Parathyroid adenoma (tissue), 2 donors: ENCODE measurements at regions not wholly inside any gene's neighbourhood (a gene's known extent, or its start where the extent isn't known, plus 50 kb on each side); places are given as distances from the start of the nearest gene placed in this dataset.

Experiments
- H2AFZ ChIP-seq: fragments of 300-600 bp; sonication (generic); one replicate; pipeline ENCODE4 v1.7.0; 2017; ENCODE audit warnings: antibody characterized with exemption, mild to moderate bottlenecking
- H3K27ac ChIP-seq: fragments of 300-600 bp; sonication (generic); one replicate; pipeline ENCODE4 v1.7.0; 2017
- H3K27me3 ChIP-seq: fragments of 300-600 bp; sonication (generic); one replicate; pipeline ENCODE4 v1.7.0; 2017; ENCODE audit warnings: low read length; ENCODE audit not compliant: control insufficient read depth, insufficient read depth
- H3K36me3 ChIP-seq: fragments of 300-600 bp; sonication (generic); one replicate; pipeline ENCODE4 v1.7.0; 2017; ENCODE audit warnings: low read length; ENCODE audit not compliant: control insufficient read depth, insufficient read depth
- H3K4me1 ChIP-seq: fragments of 300-600 bp; sonication (generic); one replicate; pipeline ENCODE4 v1.7.0; 2017; ENCODE audit warnings: control low read depth
- H3K4me2 ChIP-seq: fragments of 300-600 bp; sonication (generic); one replicate; pipeline ENCODE4 v1.7.0; 2017; ENCODE audit warnings: low read length
- H3K4me3 ChIP-seq: fragments of 300-600 bp; sonication (generic); one replicate; pipeline ENCODE4 v1.7.0; 2017; ENCODE audit warnings: low read depth, low read length
- H3K79me2 ChIP-seq: fragments of 300-600 bp; sonication (generic); one replicate; pipeline ENCODE4 v1.7.0; 2017; ENCODE audit warnings: control low read depth
- H3K9ac ChIP-seq: fragments of 300-600 bp; sonication (generic); one replicate; pipeline ENCODE4 v1.7.0; 2017; ENCODE audit warnings: mild to moderate bottlenecking
- H3K9me3 ChIP-seq: fragments of 300-600 bp; sonication (generic); one replicate; pipeline ENCODE4 v1.7.0; 2017; ENCODE audit warnings: low read length; ENCODE audit not compliant: control insufficient read depth
- TF ChIP-seq, protein P1 (sequence below): fragments of 300-600 bp; sonication (generic); IDR thresholded peaks from one replicate; pipeline ENCODE4 v1.7.0; 2017; ENCODE audit warnings: antibody characterized with exemption, mild to moderate bottlenecking
- donor health status: primary hyperparathyroidism.

DNA sequence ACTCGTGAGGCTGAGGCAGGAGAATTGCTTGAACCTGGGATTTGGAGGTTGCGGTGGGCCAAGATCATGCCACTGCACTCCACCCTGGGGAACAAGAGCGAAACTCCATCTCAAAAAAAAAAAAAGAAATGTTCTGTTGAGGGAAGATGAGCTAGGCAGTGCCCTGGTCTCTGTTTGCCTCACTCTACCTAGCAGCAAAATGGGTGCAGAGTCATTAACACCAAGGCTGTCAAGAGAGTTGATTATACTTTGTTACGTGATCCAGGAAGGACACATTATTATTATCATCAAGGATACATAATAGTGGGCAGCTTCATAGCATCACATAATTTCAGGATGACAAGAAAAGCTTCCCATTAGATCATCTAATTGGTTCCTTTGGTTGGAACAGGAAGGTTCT is 84.3 kb upstream of the MAP1LC3B2 start:
- Histone ChIP-seq H3K9ac (no peak overlapping the region), H3K4me1 (no peaks in the 10 kb centered on the region), H3K27ac (no peak overlapping the region), H2AFZ (no peak overlapping the region), H3K4me2 (no peak overlapping the region), H3K79me2 (no peaks in the 10 kb centered on the region), H3K27me3 (no peaks in the 10 kb centered on the region), H3K9me3 (no peaks in the 10 kb centered on the region), H3K36me3 (no peaks in the 10 kb centered on the region), H3K4me3 (no peak overlapping the region)
- TF ChIP-seq, protein P1, sequence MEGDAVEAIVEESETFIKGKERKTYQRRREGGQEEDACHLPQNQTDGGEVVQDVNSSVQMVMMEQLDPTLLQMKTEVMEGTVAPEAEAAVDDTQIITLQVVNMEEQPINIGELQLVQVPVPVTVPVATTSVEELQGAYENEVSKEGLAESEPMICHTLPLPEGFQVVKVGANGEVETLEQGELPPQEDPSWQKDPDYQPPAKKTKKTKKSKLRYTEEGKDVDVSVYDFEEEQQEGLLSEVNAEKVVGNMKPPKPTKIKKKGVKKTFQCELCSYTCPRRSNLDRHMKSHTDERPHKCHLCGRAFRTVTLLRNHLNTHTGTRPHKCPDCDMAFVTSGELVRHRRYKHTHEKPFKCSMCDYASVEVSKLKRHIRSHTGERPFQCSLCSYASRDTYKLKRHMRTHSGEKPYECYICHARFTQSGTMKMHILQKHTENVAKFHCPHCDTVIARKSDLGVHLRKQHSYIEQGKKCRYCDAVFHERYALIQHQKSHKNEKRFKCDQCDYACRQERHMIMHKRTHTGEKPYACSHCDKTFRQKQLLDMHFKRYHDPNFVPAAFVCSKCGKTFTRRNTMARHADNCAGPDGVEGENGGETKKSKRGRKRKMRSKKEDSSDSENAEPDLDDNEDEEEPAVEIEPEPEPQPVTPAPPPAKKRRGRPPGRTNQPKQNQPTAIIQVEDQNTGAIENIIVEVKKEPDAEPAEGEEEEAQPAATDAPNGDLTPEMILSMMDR: no peak

- no peak overlapping the region for H3K27ac ChIP-seq
- no peaks in the 10 kb centered on the region for H3K36me3 ChIP-seq
- no peaks in the 10 kb centered on the region for H3K79me2 ChIP-seq
- H2AFZ ChIP-seq: no peak overlapping the region
- no peak overlapping the region for H3K4me3 ChIP-seq
- H3K9me3 ChIP-seq: no peaks in the 10 kb centered on the region
- H3K27me3 ChIP-seq: no peaks in the 10 kb centered on the region
- H3K9ac ChIP-seq: no peak overlapping the region
- H3K4me2 ChIP-seq: no peak overlapping the region
- TF ChIP-seq, protein P1: no peak
- H3K4me1 ChIP-seq: no peaks in the 10 kb centered on the region
Measured at GRCh38 chr12:116476227-116476822, 82.9 kb upstream of the MAP1LC3B2 start.

GRCh38 chr12:116478243-116478773 is 80.9 kb upstream of the MAP1LC3B2 start:
- H2AFZ ChIP-seq: no peak overlapping the region
- H3K27me3 ChIP-seq: no peaks in the 10 kb centered on the region
- no peaks in the 10 kb centered on the region for H3K79me2 ChIP-seq
- H3K4me2 ChIP-seq: no peak overlapping the region
- no peaks in the 10 kb centered on the region for H3K4me1 ChIP-seq
- H3K9ac ChIP-seq: no peak overlapping the region
- no peaks in the 10 kb centered on the region for H3K36me3 ChIP-seq
- TF ChIP-seq, protein P1: no peak
- no peak overlapping the region for H3K4me3 ChIP-seq
- no peaks in the 10 kb centered on the region for H3K9me3 ChIP-seq
- H3K27ac ChIP-seq: no peak overlapping the region

DNA sequence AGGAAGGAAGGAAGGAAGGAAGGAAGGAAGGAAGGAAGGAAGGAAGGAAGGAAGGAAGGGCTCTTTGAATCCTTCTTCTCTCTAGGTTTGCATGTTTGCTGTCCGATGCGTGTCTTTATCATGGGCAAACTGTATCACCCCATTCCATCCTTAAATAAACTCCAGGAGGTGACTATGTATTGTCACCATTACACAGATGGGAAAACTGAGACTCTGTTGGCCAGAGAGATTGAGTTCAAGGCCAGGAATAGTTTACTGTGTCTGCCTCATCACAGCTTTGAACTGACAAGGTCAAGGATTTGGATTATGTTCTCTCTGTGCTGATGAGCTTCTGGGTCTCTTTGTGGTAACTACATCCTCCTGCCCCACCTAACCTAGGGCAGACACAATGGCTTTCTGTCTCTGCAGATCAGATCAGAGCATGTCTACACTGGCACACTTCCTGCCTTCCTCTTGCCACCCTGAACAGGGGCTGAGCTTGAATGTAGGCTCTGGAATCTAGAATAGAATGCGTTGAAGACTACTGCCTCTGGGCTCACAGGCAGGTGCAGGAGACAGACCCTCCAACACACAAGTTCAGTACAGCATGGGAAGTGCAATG is 78.9 kb upstream of the MAP1LC3B2 start:
- H3K27me3 ChIP-seq: no peaks in the 10 kb centered on the region
- H3K4me3 ChIP-seq: no peak overlapping the region
- H3K9ac ChIP-seq: no peak overlapping the region
- no peaks in the 10 kb centered on the region for H3K79me2 ChIP-seq
- no peak overlapping the region for H3K27ac ChIP-seq
- TF ChIP-seq, protein P1: no peak
- no peak overlapping the region for H2AFZ ChIP-seq
- H3K4me1 ChIP-seq: no peaks in the 10 kb centered on the region
- H3K9me3 ChIP-seq: no peaks in the 10 kb centered on the region
- no peaks in the 10 kb centered on the region for H3K36me3 ChIP-seq
- no peak overlapping the region for H3K4me2 ChIP-seq

DNA sequence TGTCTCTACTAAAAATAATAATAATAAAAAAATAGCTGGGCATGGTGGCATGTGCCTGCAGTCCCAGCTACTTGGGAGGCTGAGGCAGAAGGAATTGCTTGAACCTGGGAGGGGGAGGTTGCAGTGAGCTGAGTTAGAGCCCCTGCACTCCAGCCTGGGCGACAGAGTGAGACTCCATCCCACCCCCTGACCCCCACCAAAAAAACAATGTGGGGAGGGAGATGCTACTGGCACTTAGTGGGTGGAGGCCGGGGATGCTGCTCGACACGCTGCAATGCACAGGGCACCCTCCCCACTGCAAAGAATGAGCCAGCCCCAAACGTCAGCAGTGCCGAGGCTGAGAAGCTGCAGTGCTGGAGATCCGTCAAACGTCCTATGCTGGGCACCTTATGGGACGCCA is 77.5 kb upstream of the MAP1LC3B2 start:
- TF ChIP-seq, protein P1: no peak
- H2AFZ ChIP-seq: no peak overlapping the region
- no peaks in the 10 kb centered on the region for H3K4me1 ChIP-seq
- H3K27me3 ChIP-seq: no peaks in the 10 kb centered on the region
- no peaks in the 10 kb centered on the region for H3K9me3 ChIP-seq
- H3K9ac ChIP-seq: no peak overlapping the region
- no peak overlapping the region for H3K27ac ChIP-seq
- no peaks in the 10 kb centered on the region for H3K79me2 ChIP-seq
- no peak overlapping the region for H3K4me2 ChIP-seq
- no peak overlapping the region for H3K4me3 ChIP-seq
- H3K36me3 ChIP-seq: no peaks in the 10 kb centered on the region
